HUES6 (cell line): ENCODE measurements at regions not wholly inside any gene's neighbourhood (a gene's known extent, or its start where the extent isn't known, plus 50 kb on each side); places are given as distances from the start of the nearest gene placed in this dataset.
A peak's percentile ranks its signal among the peaks of the same experiment; 100 is the strongest.
"Not testable (repeated sequence)": the region's sequence is repeated elsewhere in the genome, so short reads cannot be mapped to it uniquely, and the experiment has no call there.

Source experiments
- H3K27ac ChIP-seq: 2 replicates; pipeline ENCODE4 v1.7.0; 2013; ENCODE audit warnings: low read depth, mild to moderate bottlenecking, low read length, inconsistent platforms
- H3K27me3 ChIP-seq: 2 replicates; pipeline ENCODE4 v1.6.1; 2013; ENCODE audit warnings: low read length; ENCODE audit not compliant: control insufficient read depth, insufficient read depth
- H3K36me3 ChIP-seq: 2 replicates; pipeline ENCODE4 v1.6.1; 2013; ENCODE audit warnings: low read length; ENCODE audit not compliant: control insufficient read depth, insufficient read depth
- H3K4me1 ChIP-seq: 2 replicates; pipeline ENCODE4 v1.6.1; 2013; ENCODE audit warnings: low read length; ENCODE audit not compliant: control insufficient read depth, insufficient read depth
- H3K4me3 ChIP-seq: 2 replicates; pipeline ENCODE4 v1.5.1; 2013; ENCODE audit warnings: low read depth, low read length
- H3K9ac ChIP-seq: one replicate; pipeline ENCODE4 v1.6.1; 2013; ENCODE audit warnings: mild to moderate bottlenecking, low read length
- H3K9me3 ChIP-seq: 2 replicates; pipeline ENCODE4 v1.6.1; 2013; ENCODE audit warnings: low read depth, low read length; ENCODE audit not compliant: control insufficient read depth, insufficient read depth

DNA sequence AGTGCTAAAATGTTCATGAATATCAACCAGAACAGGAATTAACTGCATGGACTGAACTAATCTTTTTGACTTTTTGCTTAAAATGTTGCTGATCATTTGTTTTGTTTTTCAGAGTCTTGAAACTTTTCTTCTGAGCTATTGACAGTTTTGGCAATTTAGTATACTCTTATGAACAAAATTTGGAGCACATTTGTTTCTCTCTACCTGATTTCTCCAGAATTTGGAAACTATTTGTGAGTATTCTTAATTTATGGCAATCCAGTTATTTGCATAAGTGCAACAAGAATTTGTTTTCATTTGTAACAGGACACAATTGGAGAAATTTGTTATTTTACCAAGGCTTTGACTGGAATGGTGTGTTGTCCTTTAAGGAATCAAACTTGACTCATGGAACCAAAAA is 107.4 kb downstream of the RTP4 start:
- not testable (repeated sequence) for H3K27ac ChIP-seq, H3K9ac ChIP-seq, H3K27me3 ChIP-seq, H3K4me3 ChIP-seq, H3K36me3 ChIP-seq, H3K4me1 ChIP-seq
- H3K9me3 ChIP-seq = peaks cover 61% of the 10 kb centered on the region

- Histone ChIP-seq H3K9ac (no peak overlapping the region), H3K27me3 (no peaks in the 10 kb centered on the region), H3K9me3 (peaks cover 59% of the 10 kb centered on the region), H3K27ac (no peak overlapping the region), H3K4me3 (no peak overlapping the region), H3K36me3 (no peaks in the 10 kb centered on the region; the same call in 1 of the 2 replicates), H3K4me1 (no peaks in the 10 kb centered on the region)
These were observed 105.7 kb downstream of the RTP4 start for GRCh38 chr3:187473778-187474406.

DNA sequence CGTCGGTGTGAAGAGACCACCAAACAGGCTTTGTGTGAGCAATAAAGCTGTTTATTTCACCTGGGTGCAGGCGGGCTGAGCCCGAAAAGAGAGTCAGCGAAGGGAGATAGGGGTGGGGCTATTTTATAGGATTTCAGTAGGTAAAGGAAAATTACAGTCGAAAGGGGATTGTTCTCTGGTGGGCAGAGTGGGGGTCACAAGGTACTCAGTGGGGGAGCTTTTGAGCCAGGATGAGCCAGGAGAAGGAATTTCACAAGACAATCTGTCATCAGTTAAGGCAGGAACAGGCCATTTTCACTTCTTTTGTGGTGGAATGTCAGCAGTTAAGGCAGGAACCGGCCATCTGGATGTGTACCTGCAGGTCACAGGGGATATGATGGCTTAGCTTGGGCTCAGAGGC is 98.1 kb downstream of the RTP4 start:
- Histone ChIP-seq H3K4me1 (peaks cover 17% of the 10 kb centered on the region), H3K27ac (peak overlapping the region; percentile 97), H3K9ac (peak overlapping the region; percentile 68)
- not testable (repeated sequence) for H3K4me3 ChIP-seq, H3K27me3 ChIP-seq, H3K36me3 ChIP-seq, H3K9me3 ChIP-seq

DNA sequence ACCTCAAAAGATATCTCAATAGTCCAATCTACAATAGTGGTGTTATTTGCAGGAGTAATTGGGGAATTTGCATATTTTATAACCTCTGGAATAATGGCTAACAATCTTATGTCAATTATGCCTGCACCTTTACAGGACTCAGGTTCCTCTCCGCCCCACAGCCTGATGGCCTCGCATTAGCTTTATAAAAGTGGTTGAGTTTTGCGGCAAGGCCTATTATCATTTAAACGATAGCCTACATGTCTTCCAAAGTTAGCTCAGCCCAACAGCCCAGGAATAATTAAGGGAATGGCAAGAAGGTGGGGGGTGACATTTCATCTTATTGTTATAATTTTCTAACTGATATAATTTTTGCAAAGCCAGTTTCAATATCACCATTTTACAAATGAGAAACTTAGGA is 97.3 kb downstream of the RTP4 start:
- Histone ChIP-seq H3K36me3 (no peaks in the 10 kb centered on the region), H3K4me3 (peak overlapping the region; percentile 4; the same call in 1 of the 2 replicates), H3K9me3 (peaks cover 3% of the 10 kb centered on the region; the same call in 1 of the 2 replicates), H3K9ac (peak overlapping the region; percentile 68), H3K27ac (peak overlapping the region; percentile 97), H3K4me1 (peaks cover 17% of the 10 kb centered on the region), H3K27me3 (no peaks in the 10 kb centered on the region)

DNA sequence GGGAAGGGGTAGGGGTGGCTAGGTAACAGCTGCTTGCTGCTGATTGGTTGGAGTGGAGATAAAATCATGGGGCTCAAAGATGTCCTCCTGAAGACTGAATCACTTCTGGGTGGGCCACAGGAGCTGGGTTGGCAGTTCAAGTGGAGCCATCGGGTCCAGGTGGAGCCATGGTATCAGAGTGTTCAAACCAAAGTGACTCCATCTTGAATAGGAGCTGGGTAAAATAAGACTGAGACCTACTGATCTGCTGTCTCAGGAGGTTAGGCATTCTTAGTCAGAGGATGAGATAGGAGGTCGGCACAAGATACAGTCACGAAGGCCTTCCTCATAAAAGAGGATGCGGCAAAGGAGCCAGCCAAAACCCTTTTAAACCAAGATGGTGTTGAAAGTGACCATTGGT is 96.5 kb downstream of the RTP4 start:
- Histone ChIP-seq H3K36me3 (no peaks in the 10 kb centered on the region), H3K4me1 (peaks cover 17% of the 10 kb centered on the region), H3K27me3 (no peaks in the 10 kb centered on the region), H3K27ac (peak overlapping the region; percentile 97), H3K9ac (no peak overlapping the region), H3K4me3 (no peak overlapping the region), H3K9me3 (no peaks in the 10 kb centered on the region)

GRCh38 chr3:187458921-187459320 is 90.7 kb downstream of the RTP4 start:
- no peaks in the 10 kb centered on the region for H3K27me3 ChIP-seq

DNA sequence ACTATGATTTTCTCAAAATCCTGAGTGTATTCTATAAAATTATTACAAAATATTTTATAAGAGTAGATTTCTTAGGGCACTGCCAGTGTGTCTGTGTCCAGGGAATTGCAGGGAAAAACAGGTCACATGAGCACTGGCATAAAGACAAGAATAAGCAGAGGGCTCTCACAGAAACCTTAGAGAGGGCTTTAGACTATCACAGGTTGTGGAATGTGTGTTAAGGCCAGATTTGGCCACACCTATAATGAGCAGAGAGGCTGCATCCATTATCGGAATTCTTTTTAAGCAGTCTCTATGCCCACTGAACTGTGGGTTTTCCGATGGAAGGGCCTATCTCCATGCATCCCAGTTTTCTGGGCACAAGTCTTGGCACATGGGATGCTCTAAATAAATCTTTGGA is 90.2 kb downstream of the RTP4 start:
- Histone ChIP-seq H3K36me3 (no peaks in the 10 kb centered on the region), H3K27ac (no peak overlapping the region), H3K4me3 (no peak overlapping the region), H3K27me3 (no peaks in the 10 kb centered on the region), H3K9ac (no peak overlapping the region), H3K4me1 (peaks cover 10% of the 10 kb centered on the region; the same call in 1 of the 2 replicates), H3K9me3 (no peaks in the 10 kb centered on the region)

More at GRCh38 chr3:187458921-187459320, 90.7 kb downstream of the RTP4 start:
- Histone ChIP-seq H3K27ac (no peak overlapping the region), H3K4me3 (no peak overlapping the region), H3K36me3 (no peaks in the 10 kb centered on the region), H3K9me3 (no peaks in the 10 kb centered on the region), H3K4me1 (peaks cover 9% of the 10 kb centered on the region; the same call in 1 of the 2 replicates), H3K9ac (no peak overlapping the region)

DNA sequence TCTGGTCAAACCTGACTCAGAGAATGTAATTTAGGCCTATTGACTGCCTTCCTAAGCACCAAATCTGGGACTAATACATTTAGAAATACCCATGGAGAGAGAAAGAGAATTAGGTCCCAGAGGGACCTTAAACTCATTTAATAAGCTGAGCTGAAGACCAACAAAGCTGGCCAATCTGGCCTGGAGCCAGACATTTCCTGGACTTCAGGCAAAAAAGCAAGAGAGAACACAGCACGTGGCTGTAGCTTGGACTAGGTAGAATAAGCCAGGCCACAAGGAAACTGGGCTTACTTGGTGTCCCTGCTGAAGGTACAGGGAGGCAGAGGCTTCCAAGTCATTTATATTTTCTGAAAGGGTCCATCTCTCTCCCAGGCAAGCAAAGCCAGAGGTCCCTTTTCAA is 88.1 kb downstream of the RTP4 start:
- Histone ChIP-seq H3K4me3 (no peak overlapping the region), H3K4me1 (peaks cover 10% of the 10 kb centered on the region; the same call in 1 of the 2 replicates), H3K27ac (no peak overlapping the region), H3K9me3 (no peaks in the 10 kb centered on the region), H3K36me3 (no peaks in the 10 kb centered on the region), H3K9ac (no peak overlapping the region), H3K27me3 (no peaks in the 10 kb centered on the region)

GRCh38 chr3:187454085-187454815 is 86.1 kb downstream of the RTP4 start:
- no peak overlapping the region for H3K9ac ChIP-seq
- peaks cover 20% of the 10 kb centered on the region; the same call in 1 of the 2 replicates for H3K4me1 ChIP-seq
- no peaks in the 10 kb centered on the region for H3K27me3 ChIP-seq
- H3K27ac ChIP-seq = no peak overlapping the region
- H3K9me3 ChIP-seq = no peaks in the 10 kb centered on the region
- H3K4me3 ChIP-seq = no peak overlapping the region
- H3K36me3 ChIP-seq = no peaks in the 10 kb centered on the region

- H3K4me1 ChIP-seq = peaks cover 20% of the 10 kb centered on the region; the same call in 1 of the 2 replicates
- H3K4me3 ChIP-seq = no peak overlapping the region
- H3K9ac ChIP-seq = no peak overlapping the region
- no peaks in the 10 kb centered on the region for H3K27me3 ChIP-seq
- H3K36me3 ChIP-seq = no peaks in the 10 kb centered on the region
- no peaks in the 10 kb centered on the region for H3K9me3 ChIP-seq
- H3K27ac ChIP-seq = no peak overlapping the region
These were observed 82.4 kb downstream of the RTP4 start for GRCh38 chr3:187450431-187451190.

- 0 out of 2 replicates have a peak, but pooled peaks cover 10% of the 10 kb centered on the region for H3K4me1 ChIP-seq
- H3K4me3 ChIP-seq = no peak overlapping the region
- no peaks in the 10 kb centered on the region for H3K36me3 ChIP-seq
- H3K27me3 ChIP-seq = no peaks in the 10 kb centered on the region
- no peaks in the 10 kb centered on the region for H3K9me3 ChIP-seq
- H3K9ac ChIP-seq = no peak overlapping the region
- H3K27ac ChIP-seq = no peak overlapping the region
These were observed 80.5 kb downstream of the RTP4 start for GRCh38 chr3:187448674-187449073.
